Thyroid gland (tissue), 4 donors: ENCODE measurements at regions not wholly inside any gene's neighbourhood (a gene's known extent, or its start where the extent isn't known, plus 50 kb on each side); places are given as distances from the start of the nearest gene placed in this dataset.

ENCODE experiments used
- DNase-seq, 2 donors: peaks; one replicate each; pipeline ENCODE4 v3.0.0-alpha.2; 2019
- H3K27ac ChIP-seq, 3 donors: fragments of 200-600 bp; sonication (generic); 1 replicate in 2 of 3; 2 replicates in 1 of 3; pipeline ENCODE4 v1.5.1; 2016 to 2019; ENCODE audit warnings: mild to moderate bottlenecking in 1 of 3, moderate library complexity in 1 of 3
- H3K27me3 ChIP-seq: fragments of 200-600 bp; sonication (generic); one replicate; pipeline ENCODE4 v1.5.1; 2019
- H3K36me3 ChIP-seq, 2 donors: fragments of 200-600 bp; sonication (generic); one replicate each; pipeline ENCODE4 v1.5.1; 2016 to 2019
- H3K4me1 ChIP-seq, 2 donors: fragments of 200-600 bp; sonication (generic); one replicate each; pipeline ENCODE4 v1.5.1; 2017 to 2019
- H3K4me3 ChIP-seq, 3 donors: fragments of 200-600 bp; sonication (generic); replicated peaks in 1 of 3; 1 replicate in 2 of 3; 2 replicates in 1 of 3; pipeline ENCODE4 v1.5.1; 2016; ENCODE audit warnings: mild to moderate bottlenecking in 1 of 3
- H3K9me3 ChIP-seq: fragments of 200-600 bp; sonication (generic); one replicate; pipeline ENCODE4 v1.5.1; 2017
- POLR2A ChIP-seq, 2 donors: fragments of 450-650 bp; IDR thresholded peaks; one replicate each; pipeline ENCODE4 v1.6.1; 2017; ENCODE audit warnings: antibody characterized with exemption in 2 of 2, mild to moderate bottlenecking in 2 of 2, moderate library complexity in 1 of 2
- WGBS, 2 donors: methylation state at CpG; one replicate each; pipeline ENCODE4 v1.1.5; 2017; 5-methylcytosine and 5-hydroxymethylcytosine counted together
- intact Hi-C: fragments of 100-400 bp; cut with DNase I; formaldehyde crosslinking; loops from one replicate; pipeline ENCODE4 v1.15.1; 2023
- TF ChIP-seq, protein P1 (sequence below), 6 experiments: fragments of 200-600 bp in 3 of 6; fragments of 450-650 bp in 3 of 6; sonication (generic) in 3 of 6; IDR thresholded peaks; one replicate each; pipeline ENCODE4 v1.5.1; 2016 to 2019; ENCODE audit warnings: antibody characterized with exemption in 6 of 6, mild to moderate bottlenecking in 2 of 6, inconsistent platforms in 1 of 6, moderate library complexity in 1 of 6

GRCh38 chr4:151950993-151951670 is 190.3 kb upstream of the GATB start:
- H3K4me3 ChIP-seq = no peak overlapping the region
- TF ChIP-seq, protein P1, sequence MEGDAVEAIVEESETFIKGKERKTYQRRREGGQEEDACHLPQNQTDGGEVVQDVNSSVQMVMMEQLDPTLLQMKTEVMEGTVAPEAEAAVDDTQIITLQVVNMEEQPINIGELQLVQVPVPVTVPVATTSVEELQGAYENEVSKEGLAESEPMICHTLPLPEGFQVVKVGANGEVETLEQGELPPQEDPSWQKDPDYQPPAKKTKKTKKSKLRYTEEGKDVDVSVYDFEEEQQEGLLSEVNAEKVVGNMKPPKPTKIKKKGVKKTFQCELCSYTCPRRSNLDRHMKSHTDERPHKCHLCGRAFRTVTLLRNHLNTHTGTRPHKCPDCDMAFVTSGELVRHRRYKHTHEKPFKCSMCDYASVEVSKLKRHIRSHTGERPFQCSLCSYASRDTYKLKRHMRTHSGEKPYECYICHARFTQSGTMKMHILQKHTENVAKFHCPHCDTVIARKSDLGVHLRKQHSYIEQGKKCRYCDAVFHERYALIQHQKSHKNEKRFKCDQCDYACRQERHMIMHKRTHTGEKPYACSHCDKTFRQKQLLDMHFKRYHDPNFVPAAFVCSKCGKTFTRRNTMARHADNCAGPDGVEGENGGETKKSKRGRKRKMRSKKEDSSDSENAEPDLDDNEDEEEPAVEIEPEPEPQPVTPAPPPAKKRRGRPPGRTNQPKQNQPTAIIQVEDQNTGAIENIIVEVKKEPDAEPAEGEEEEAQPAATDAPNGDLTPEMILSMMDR (IDR thresholded peaks at IDR 0.05) = no peak
- TF ChIP-seq POLR2A (IDR thresholded peaks at IDR 0.05) = no peak
- H3K27me3 ChIP-seq = no peaks in the 10 kb centered on the region
- DNase-seq = no peak
- no peaks in the 10 kb centered on the region for H3K9me3 ChIP-seq
- 78 to 81% methylated on average over 12 of the region's 12 CpGs for WGBS, 2 donors
- H3K27ac ChIP-seq = no peak overlapping the region
- no peaks in the 10 kb centered on the region for H3K36me3 ChIP-seq
- intact Hi-C loops = no loop called here
- H3K4me1 ChIP-seq = no peaks in the 10 kb centered on the region

GRCh38 chr4:151948351-151949016 is 187.7 kb upstream of the GATB start:
- H3K27ac ChIP-seq = no peak overlapping the region

DNA sequence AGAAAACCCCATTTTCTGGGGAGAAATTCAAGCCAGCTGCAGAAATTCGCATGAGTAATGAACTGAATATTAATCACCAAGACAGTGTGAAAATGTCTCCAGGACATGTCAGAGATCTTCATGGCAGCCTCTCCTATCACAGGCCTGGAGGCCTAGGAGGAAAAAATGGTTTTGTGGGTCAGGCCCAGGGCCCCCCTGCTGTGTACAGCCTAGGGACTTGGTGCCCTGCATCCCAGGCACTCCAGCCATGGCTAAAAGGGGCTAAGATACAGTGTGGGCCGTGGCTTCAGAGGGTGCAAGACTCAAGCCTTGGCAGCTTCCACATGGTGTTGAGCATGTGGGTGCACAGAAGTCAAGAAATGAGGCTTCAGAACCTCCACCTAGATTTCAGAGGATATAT is 185.9 kb upstream of the GATB start:
- no peak for DNase-seq
- no peak overlapping the region for H3K27ac ChIP-seq
- no peaks in the 10 kb centered on the region for H3K9me3 ChIP-seq
- no peaks in the 10 kb centered on the region for H3K36me3 ChIP-seq
- intact Hi-C loops = no loop called here
- 89 to 94% methylated on average over 2 of the region's 2 CpGs for WGBS, 2 donors
- no peaks in the 10 kb centered on the region for H3K4me1 ChIP-seq
- H3K27me3 ChIP-seq = no peaks in the 10 kb centered on the region
- no peak for TF ChIP-seq POLR2A (IDR thresholded peaks at IDR 0.05)
- TF ChIP-seq, protein P1 (IDR thresholded peaks at IDR 0.05) = no peak
- H3K4me3 ChIP-seq = no peak overlapping the region

More at GRCh38 chr4:151948351-151949016, 187.7 kb upstream of the GATB start:
- Histone ChIP-seq H3K4me3 (no peak overlapping the region), H3K9me3 (no peaks in the 10 kb centered on the region), H3K27me3 (no peaks in the 10 kb centered on the region), H3K36me3 (no peaks in the 10 kb centered on the region), H3K4me1 (no peaks in the 10 kb centered on the region)
- DNase-seq = no peak
- intact Hi-C loops = no loop called here
- TF ChIP-seq POLR2A (IDR thresholded peaks at IDR 0.05) = no peak
- TF ChIP-seq, protein P1 (IDR thresholded peaks at IDR 0.05) = no peak
- WGBS, 2 donors = 88 to 90% methylated on average over 1 of the region's 1 CpG

DNA sequence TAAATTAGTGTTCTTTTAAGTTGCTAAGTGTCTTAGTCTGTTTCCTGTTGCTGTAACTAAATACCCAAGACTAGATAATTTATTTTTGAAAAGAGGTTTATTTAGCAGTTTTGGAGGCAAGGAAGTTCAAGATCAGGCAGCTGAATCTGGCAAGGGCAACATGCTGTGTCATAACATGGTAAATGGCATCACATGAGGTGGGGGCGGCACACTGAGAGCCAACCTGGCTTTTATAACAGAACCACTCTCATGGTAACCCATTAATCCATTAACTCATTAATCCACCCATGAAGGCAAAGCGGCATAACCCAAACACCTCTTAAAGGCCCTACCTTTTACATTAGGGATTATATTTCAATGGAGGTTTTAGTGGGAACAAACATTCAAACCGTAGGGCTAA is 182.2 kb upstream of the GATB start:
- WGBS, 2 donors = 93% methylated on average over 3 of the region's 3 CpGs
- no peak overlapping the region for H3K4me3 ChIP-seq
- H3K27me3 ChIP-seq = no peaks in the 10 kb centered on the region
- no peaks in the 10 kb centered on the region for H3K4me1 ChIP-seq
- TF ChIP-seq POLR2A (IDR thresholded peaks at IDR 0.05) = no peak
- TF ChIP-seq, protein P1 (IDR thresholded peaks at IDR 0.05) = no peak
- no peaks in the 10 kb centered on the region for H3K9me3 ChIP-seq
- no peaks in the 10 kb centered on the region for H3K36me3 ChIP-seq
- no peak overlapping the region for H3K27ac ChIP-seq
- intact Hi-C loops = no loop called here
- no peak for DNase-seq

DNA sequence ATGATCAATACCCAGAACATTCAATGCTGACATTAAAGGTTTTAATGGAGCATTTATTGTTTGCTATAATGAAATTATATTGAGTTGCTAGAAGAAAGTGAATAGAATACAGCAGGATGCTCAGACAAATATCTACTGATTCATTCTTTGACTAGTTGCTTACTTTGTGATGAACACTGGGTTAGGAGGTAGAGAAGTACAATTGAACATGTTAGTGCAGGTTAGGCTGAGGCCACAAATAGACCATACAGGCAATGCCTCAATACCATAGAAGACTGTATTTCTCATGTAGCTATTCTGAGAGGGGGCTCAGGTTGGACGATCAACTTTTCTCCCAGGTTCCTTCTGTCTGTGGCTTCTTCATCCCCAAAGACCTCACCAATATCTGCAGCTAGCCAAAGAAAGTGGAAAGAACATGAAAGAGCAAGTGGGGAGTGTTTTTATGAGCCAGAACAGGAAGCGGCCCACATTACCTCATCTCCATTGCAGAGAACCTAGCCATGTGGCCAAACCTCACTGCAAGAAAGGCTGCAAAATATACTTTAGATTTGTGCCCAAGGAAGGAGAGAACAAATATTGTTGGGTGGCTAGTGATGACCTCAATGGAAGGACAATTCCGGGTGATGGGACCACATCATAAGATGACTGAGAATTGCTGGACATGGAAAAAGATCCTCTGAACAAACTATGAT is 180.3 kb upstream of the GATB start:
- Histone ChIP-seq H3K27me3 (no peaks in the 10 kb centered on the region), H3K27ac (no peak overlapping the region), H3K4me1 (no peaks in the 10 kb centered on the region), H3K9me3 (no peaks in the 10 kb centered on the region), H3K4me3 (no peak overlapping the region), H3K36me3 (no peaks in the 10 kb centered on the region)
- no peak for DNase-seq
- TF ChIP-seq, protein P1 (IDR thresholded peaks at IDR 0.05) = no peak
- TF ChIP-seq POLR2A (IDR thresholded peaks at IDR 0.05) = no peak
- 93% methylated on average over 3 of the region's 3 CpGs for WGBS, 2 donors
- intact Hi-C loops = no loop called here
